A673 (cell line): ENCODE measurements at regions not wholly inside any gene's neighbourhood (a gene's known extent, or its start where the extent isn't known, plus 50 kb on each side); places are given as distances from the start of the nearest gene placed in this dataset.

Experiments used
- BruUV-seq: library from RNA; stranded (reverse); fragments of 400-500 nt; replicated peaks from 2 replicates; lab custom pipeline; 2021; lab: Mats Ljungman, UMichigan
- CTCF ChIA-PET: fragments of 300-600 bp; sonication (Branson Sonifier 250); formaldehyde crosslinking; loops from one replicate; lab custom pipeline; 2022; ENCODE audit warnings: antibody characterized with exemption; lab: Charles Lee
- POLR2A ChIA-PET: fragments of 300-600 bp; sonication (Branson Sonifier 250); formaldehyde crosslinking; loops from one replicate; lab custom pipeline; 2022; ENCODE audit warnings: antibody characterized with exemption; ENCODE audit not compliant: low non-redundant PET; lab: Charles Lee
- DNase-seq: peaks from one replicate; pipeline ENCODE4 v3.0.0-alpha.2; 2015; ENCODE audit warnings: low spot score
- H3K27ac ChIP-seq: fragments of 200-600 bp; sonication (generic); 2 replicates; pipeline ENCODE4 v1.5.1; 2016; ENCODE audit warnings: mixed run types, low read depth, mild to moderate bottlenecking, mixed read lengths, antibody characterized with exemption, low read length; ENCODE audit not compliant: poor library complexity, severe bottlenecking
- H3K27me3 ChIP-seq: fragments of 200-600 bp; sonication (generic); replicated peaks from 2 replicates; pipeline ENCODE4 v1.6.1; 2017; ENCODE audit warnings: mixed run types, low read depth, mild to moderate bottlenecking, mixed read lengths, antibody characterized with exemption, low read length; ENCODE audit not compliant: insufficient read depth, poor library complexity
- H3K36me3 ChIP-seq: fragments of 200-600 bp; sonication (generic); 2 replicates; pipeline ENCODE4 v1.6.1; 2016; ENCODE audit warnings: mixed run types, mild to moderate bottlenecking, mixed read lengths, antibody characterized with exemption, low read length; ENCODE audit not compliant: insufficient read depth, poor library complexity, severe bottlenecking
- H3K4me1 ChIP-seq: fragments of 200-600 bp; sonication (generic); 2 replicates; pipeline ENCODE4 v1.6.1; 2017; ENCODE audit warnings: mixed run types, mild to moderate bottlenecking, mixed read lengths, antibody characterized with exemption, low read length; ENCODE audit not compliant: insufficient read depth, poor library complexity, severe bottlenecking
- H3K4me3 ChIP-seq: fragments of 200-600 bp; sonication (generic); 2 replicates; pipeline ENCODE4 v1.5.1; 2016; ENCODE audit warnings: low read depth, mixed run types, mild to moderate bottlenecking, mixed read lengths, low read length; ENCODE audit not compliant: poor library complexity, severe bottlenecking
- H3K9me3 ChIP-seq: fragments of 200-600 bp; sonication (generic); 2 replicates; pipeline ENCODE4 v1.6.1; 2016; ENCODE audit warnings: mixed run types, low read depth, mild to moderate bottlenecking, mixed read lengths, antibody characterized with exemption, low read length; ENCODE audit not compliant: poor library complexity, severe bottlenecking
- EZH2 ChIP-seq: fragments of 200-600 bp; sonication (generic); IDR thresholded peaks from 2 replicates; pipeline ENCODE4 v1.6.1; 2017; ENCODE audit warnings: borderline replicate concordance, low read depth, mild to moderate bottlenecking, mixed read lengths, antibody characterized with exemption, low read length; ENCODE audit not compliant: poor library complexity, severe bottlenecking
- intact Hi-C: fragments of 100-400 bp; cut with micrococcal nuclease; formaldehyde crosslinking; loops from one replicate; pipeline ENCODE4 v1.10.0; 2022; ENCODE audit not compliant: unreplicated experiment
- TF ChIP-seq, protein P1 (sequence below): fragments of 300-800, 200-600 bp; sonication (generic); conservative IDR thresholded peaks from 2 replicates; pipeline ENCODE4 v1.5.1; 2017; ENCODE audit warnings: low read depth, mild to moderate bottlenecking, antibody characterized with exemption, low read length, moderate library complexity, mixed read lengths

DNA sequence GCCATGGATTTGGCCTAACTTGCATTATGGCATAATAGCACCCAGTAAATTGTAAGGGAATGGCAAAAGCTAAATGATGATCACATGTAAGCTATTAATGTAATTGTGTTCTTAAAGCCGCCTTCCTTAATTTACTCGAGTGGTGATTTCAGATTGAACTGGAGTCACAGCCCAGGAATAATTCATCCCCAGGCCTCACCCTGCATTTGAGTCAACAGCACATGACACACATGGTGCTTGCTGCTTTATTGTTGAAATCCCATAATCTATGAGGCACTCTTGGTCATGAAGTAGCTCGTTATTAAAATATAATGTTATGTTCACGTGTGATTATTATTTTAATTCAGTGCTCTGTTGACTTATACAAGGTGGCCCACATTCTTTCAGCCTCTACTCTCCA is 547.5 kb downstream of the VRK1 start:
- no peaks in the 10 kb centered on the region for H3K36me3 ChIP-seq
- DNase-seq, result no peak
- CTCF ChIA-PET, result no interaction called here
- no peak overlapping the region for H3K27ac ChIP-seq
- POLR2A ChIA-PET, result no interaction called here
- no peaks in the 10 kb centered on the region for H3K27me3 ChIP-seq
- no TSS peak for BruUV-seq
- no peak overlapping the region for H3K4me3 ChIP-seq
- intact Hi-C loops, result no loop called here
- TF ChIP-seq EZH2, result no peak
- TF ChIP-seq, protein P1, sequence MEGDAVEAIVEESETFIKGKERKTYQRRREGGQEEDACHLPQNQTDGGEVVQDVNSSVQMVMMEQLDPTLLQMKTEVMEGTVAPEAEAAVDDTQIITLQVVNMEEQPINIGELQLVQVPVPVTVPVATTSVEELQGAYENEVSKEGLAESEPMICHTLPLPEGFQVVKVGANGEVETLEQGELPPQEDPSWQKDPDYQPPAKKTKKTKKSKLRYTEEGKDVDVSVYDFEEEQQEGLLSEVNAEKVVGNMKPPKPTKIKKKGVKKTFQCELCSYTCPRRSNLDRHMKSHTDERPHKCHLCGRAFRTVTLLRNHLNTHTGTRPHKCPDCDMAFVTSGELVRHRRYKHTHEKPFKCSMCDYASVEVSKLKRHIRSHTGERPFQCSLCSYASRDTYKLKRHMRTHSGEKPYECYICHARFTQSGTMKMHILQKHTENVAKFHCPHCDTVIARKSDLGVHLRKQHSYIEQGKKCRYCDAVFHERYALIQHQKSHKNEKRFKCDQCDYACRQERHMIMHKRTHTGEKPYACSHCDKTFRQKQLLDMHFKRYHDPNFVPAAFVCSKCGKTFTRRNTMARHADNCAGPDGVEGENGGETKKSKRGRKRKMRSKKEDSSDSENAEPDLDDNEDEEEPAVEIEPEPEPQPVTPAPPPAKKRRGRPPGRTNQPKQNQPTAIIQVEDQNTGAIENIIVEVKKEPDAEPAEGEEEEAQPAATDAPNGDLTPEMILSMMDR, result no peak
- H3K9me3 ChIP-seq, result peaks cover 3% of the 10 kb centered on the region
- H3K4me1 ChIP-seq, result no peaks in the 10 kb centered on the region

DNA sequence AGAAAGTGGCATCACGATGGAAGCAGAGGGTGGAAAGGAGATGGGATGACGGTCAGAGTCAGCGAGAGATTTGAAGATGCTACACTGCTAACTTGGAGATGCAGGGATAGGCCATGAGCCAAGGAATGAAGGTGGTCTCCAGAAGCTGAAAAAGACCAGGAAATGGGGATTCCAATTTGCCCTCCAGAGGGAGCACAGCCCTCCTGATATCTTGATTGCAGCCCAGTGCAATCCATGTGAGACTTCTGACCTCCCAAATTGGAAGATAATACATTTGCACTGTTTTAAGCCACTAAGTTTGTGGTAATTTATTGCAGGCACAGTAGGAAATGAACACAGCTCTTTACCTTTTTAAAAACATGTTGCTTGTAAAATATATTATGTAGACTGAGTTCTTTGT is 549.5 kb downstream of the VRK1 start:
- POLR2A ChIA-PET, result no interaction called here
- H3K36me3 ChIP-seq, result no peaks in the 10 kb centered on the region
- H3K27me3 ChIP-seq, result no peaks in the 10 kb centered on the region
- H3K9me3 ChIP-seq, result no peaks in the 10 kb centered on the region
- BruUV-seq, result no TSS peak
- H3K4me1 ChIP-seq, result no peaks in the 10 kb centered on the region
- no peak overlapping the region for H3K4me3 ChIP-seq
- TF ChIP-seq EZH2, result no peak
- TF ChIP-seq, protein P1, result 0 out of 2 replicates have a peak, but pooled peaks have one; percentile 12
- intact Hi-C loops, result no loop called here
- no peak overlapping the region for H3K27ac ChIP-seq
- no peak for DNase-seq
- CTCF ChIA-PET, result no interaction called here

DNA sequence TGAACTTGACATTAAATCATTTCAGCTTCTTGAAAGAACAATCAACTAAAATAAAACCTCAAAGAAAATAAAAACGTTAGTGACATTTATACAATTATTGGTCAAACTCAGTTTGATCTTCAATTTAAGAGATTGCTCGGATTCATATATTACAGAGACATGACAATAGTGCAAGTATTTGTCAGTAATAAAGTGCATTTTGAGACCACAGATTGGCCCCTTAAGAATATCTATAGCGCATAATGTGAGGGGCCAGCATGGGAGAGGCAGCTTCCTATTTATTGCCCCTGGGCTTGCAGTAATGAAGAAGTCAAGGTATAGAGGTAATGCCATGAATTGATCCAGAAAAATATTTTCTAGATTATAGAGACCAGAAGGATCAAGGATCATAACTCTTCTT is 552.3 kb downstream of the VRK1 start:
- POLR2A ChIA-PET, result no interaction called here
- DNase-seq, result no peak

More for the DNA sequence above, 552.3 kb downstream of the VRK1 start:
- Histone ChIP-seq H3K27ac (no peak overlapping the region), H3K4me3 (no peak overlapping the region), H3K9me3 (no peaks in the 10 kb centered on the region), H3K4me1 (no peaks in the 10 kb centered on the region), H3K36me3 (no peaks in the 10 kb centered on the region), H3K27me3 (no peaks in the 10 kb centered on the region)
- no TSS peak for BruUV-seq
- intact Hi-C loops, result no loop called here
- CTCF ChIA-PET, result no interaction called here
- TF ChIP-seq, protein P1, result no peak
- TF ChIP-seq EZH2, result no peak
